Stimulated activated naive CD8-positive, alpha-beta T cell treated with anti-CD3 and anti-CD28 coated beads, Interleukin-15, amount 100 ng/mL, for 72 hours (primary cell): ENCODE measurements at regions not wholly inside any gene's neighbourhood (a gene's known extent, or its start where the extent isn't known, plus 50 kb on each side); places are given as distances from the start of the nearest gene placed in this dataset.
A peak's percentile ranks its signal among the peaks of the same experiment; 100 is the strongest.

Experiments used
- ATAC-seq: fragments of 150-1000 bp; cut with Tn5 transposase; 2 replicates; pipeline ENCODE4 v1.10.0; 2021; ENCODE audit warnings: mild to moderate bottlenecking, moderate library complexity
- DNase-seq, 2 donors: peaks; one replicate each; pipeline ENCODE4 v3.0.0; 2021 to 2022
- H3K27ac Mint-ChIP-seq, 2 donors: one replicate each; pipeline ENCODE4 v1.8.0; 2022; ENCODE audit warnings: mild to moderate bottlenecking in 2 of 2, mixed read lengths in 2 of 2, moderate library complexity in 2 of 2
- H3K27me3 Mint-ChIP-seq: one replicate; pipeline ENCODE4 v1.8.0; 2022; ENCODE audit warnings: mixed read lengths
- H3K4me1 Mint-ChIP-seq: one replicate; pipeline ENCODE4 v1.8.0; 2022; ENCODE audit warnings: mild to moderate bottlenecking, mixed read lengths
- H3K4me3 Mint-ChIP-seq, 2 donors: one replicate each; pipeline ENCODE4 v1.8.0; 2022; ENCODE audit warnings: mild to moderate bottlenecking in 2 of 2, mixed read lengths in 2 of 2, moderate library complexity in 1 of 2
- H3K9me3 Mint-ChIP-seq, 2 donors: one replicate each; pipeline ENCODE4 v1.8.0; 2022; ENCODE audit warnings: mixed read lengths in 2 of 2

- Mint-ChIP-seq H3K27ac (peak overlapping the region in 1 of 2 donors; percentile 57), H3K9me3 (no peaks in the 10 kb centered on the region), H3K27me3 (peaks cover 41% of the 10 kb centered on the region), H3K4me1 (peaks cover 20% of the 10 kb centered on the region), H3K4me3 (peak overlapping the region in 1 of 2 donors; percentile 11)
- ATAC-seq (no peak), DNase-seq (no peak)
Observed at GRCh38 chr14:100654025-100654813, 67.0 kb upstream of the BEGAIN start.

GRCh38 chr14:100654814-100655740 lies 67.9 kb upstream of the BEGAIN start:
- H3K9me3 Mint-ChIP-seq: no peaks in the 10 kb centered on the region
- H3K4me1 Mint-ChIP-seq: peaks cover 20% of the 10 kb centered on the region
- H3K4me3 Mint-ChIP-seq: no peak overlapping the region
- no peak overlapping the region for H3K27ac Mint-ChIP-seq
- ATAC-seq (peak; percentile 79), DNase-seq (peak; percentile 47 to 54)
- peaks cover 41% of the 10 kb centered on the region for H3K27me3 Mint-ChIP-seq

- Mint-ChIP-seq H3K4me1 (peaks cover 20% of the 10 kb centered on the region), H3K9me3 (no peaks in the 10 kb centered on the region), H3K27me3 (peaks cover 41% of the 10 kb centered on the region), H3K27ac (no peak overlapping the region), H3K4me3 (no peak overlapping the region)
- DNase-seq (no peak), ATAC-seq (no peak)
Observed at GRCh38 chr14:100655741-100656085, 68.5 kb upstream of the BEGAIN start.

- DNase-seq (no peak), ATAC-seq (no peak)
- Mint-ChIP-seq H3K27me3 (peaks cover 35% of the 10 kb centered on the region), H3K4me3 (no peak overlapping the region), H3K27ac (no peak overlapping the region), H3K9me3 (no peaks in the 10 kb centered on the region), H3K4me1 (peaks cover 20% of the 10 kb centered on the region)
Observed at GRCh38 chr14:100656996-100657395, 69.7 kb upstream of the DLK1 start.

GRCh38 chr14:100657780-100658179 lies 68.9 kb upstream of the DLK1 start:
- no peak for ATAC-seq
- H3K9me3 Mint-ChIP-seq: no peaks in the 10 kb centered on the region
- DNase-seq: no peak
- peak overlapping the region in 1 of 2 donors; percentile 28 for H3K27ac Mint-ChIP-seq
- H3K4me1 Mint-ChIP-seq: peaks cover 22% of the 10 kb centered on the region
- no peak overlapping the region for H3K4me3 Mint-ChIP-seq
- H3K27me3 Mint-ChIP-seq: peaks cover 35% of the 10 kb centered on the region

- no peak for ATAC-seq
- H3K27ac Mint-ChIP-seq: peak overlapping the region in 1 of 2 donors; percentile 46
- peaks cover 24% of the 10 kb centered on the region for H3K4me1 Mint-ChIP-seq
- no peak for DNase-seq
- no peaks in the 10 kb centered on the region for H3K9me3 Mint-ChIP-seq
- H3K4me3 Mint-ChIP-seq: no peak overlapping the region
- peaks cover 33% of the 10 kb centered on the region for H3K27me3 Mint-ChIP-seq
Observed at GRCh38 chr14:100658181-100658886, 68.4 kb upstream of the DLK1 start.

GRCh38 chr14:100659345-100660001 lies 67.2 kb upstream of the DLK1 start:
- no peak overlapping the region for H3K4me3 Mint-ChIP-seq
- peaks cover 29% of the 10 kb centered on the region for H3K27me3 Mint-ChIP-seq
- DNase-seq (no peak), ATAC-seq (no peak)
- H3K4me1 Mint-ChIP-seq: peaks cover 13% of the 10 kb centered on the region
- H3K27ac Mint-ChIP-seq: no peak overlapping the region
- no peaks in the 10 kb centered on the region for H3K9me3 Mint-ChIP-seq

- no peak overlapping the region for H3K4me3 Mint-ChIP-seq
- no peak for ATAC-seq
- peaks cover 25% of the 10 kb centered on the region for H3K27me3 Mint-ChIP-seq
- H3K27ac Mint-ChIP-seq: no peak overlapping the region
- DNase-seq: no peak
- H3K4me1 Mint-ChIP-seq: peaks cover 12% of the 10 kb centered on the region
- H3K9me3 Mint-ChIP-seq: no peaks in the 10 kb centered on the region
Observed at GRCh38 chr14:100660498-100660881, 66.2 kb upstream of the DLK1 start.

- H3K4me3 Mint-ChIP-seq: no peak overlapping the region
- no peaks in the 10 kb centered on the region for H3K9me3 Mint-ChIP-seq
- DNase-seq (no peak), ATAC-seq (no peak)
- peak overlapping the region in 1 of 2 donors; percentile 15 for H3K27ac Mint-ChIP-seq
- H3K27me3 Mint-ChIP-seq: peaks cover 20% of the 10 kb centered on the region
- H3K4me1 Mint-ChIP-seq: peaks cover 12% of the 10 kb centered on the region
Observed at GRCh38 chr14:100660882-100661635, 65.6 kb upstream of the DLK1 start.

GRCh38 chr14:100662879-100663760 lies 63.6 kb upstream of the DLK1 start:
- peak; percentile 62 for ATAC-seq
- peak overlapping the region; percentile 5 to 57 for H3K4me3 Mint-ChIP-seq

GRCh38 chr14:100663761-100664052 lies 63.0 kb upstream of the DLK1 start:
- Mint-ChIP-seq H3K27me3 (peaks cover 30% of the 10 kb centered on the region), H3K27ac (no peak overlapping the region), H3K4me3 (no peak overlapping the region), H3K4me1 (peaks cover 6% of the 10 kb centered on the region), H3K9me3 (no peaks in the 10 kb centered on the region)
- DNase-seq (no peak), ATAC-seq (no peak)

More at GRCh38 chr14:100662879-100663760, 63.6 kb upstream of the DLK1 start:
- peaks cover 24% of the 10 kb centered on the region for H3K27me3 Mint-ChIP-seq
- peaks cover 7% of the 10 kb centered on the region for H3K4me1 Mint-ChIP-seq
- H3K9me3 Mint-ChIP-seq: no peaks in the 10 kb centered on the region
- DNase-seq: peak; percentile 59 to 68
- peak overlapping the region; percentile 90 to 96 for H3K27ac Mint-ChIP-seq

GRCh38 chr14:100664231-100664630 lies 62.5 kb upstream of the DLK1 start:
- no peak for ATAC-seq
- peaks cover 35% of the 10 kb centered on the region for H3K27me3 Mint-ChIP-seq
- no peaks in the 10 kb centered on the region for H3K9me3 Mint-ChIP-seq
- H3K4me1 Mint-ChIP-seq: peaks cover 6% of the 10 kb centered on the region
- DNase-seq: no peak
- H3K27ac Mint-ChIP-seq: no peak overlapping the region
- no peak overlapping the region for H3K4me3 Mint-ChIP-seq

- ATAC-seq: no peak
- no peak overlapping the region for H3K27ac Mint-ChIP-seq
Observed at GRCh38 chr14:100664841-100665510, 61.7 kb upstream of the DLK1 start.

More at GRCh38 chr14:100664841-100665510, 61.7 kb upstream of the DLK1 start:
- no peaks in the 10 kb centered on the region for H3K9me3 Mint-ChIP-seq
- DNase-seq: no peak
- H3K4me3 Mint-ChIP-seq: no peak overlapping the region
- peaks cover 43% of the 10 kb centered on the region for H3K27me3 Mint-ChIP-seq
- H3K4me1 Mint-ChIP-seq: peaks cover 6% of the 10 kb centered on the region
